H9 (cell line): ENCODE measurements at regions not wholly inside any gene's neighbourhood (a gene's known extent, or its start where the extent isn't known, plus 50 kb on each side); places are given as distances from the start of the nearest gene placed in this dataset.

Experiments used
- DNase-seq: peaks from one replicate; pipeline ENCODE4 v3.0.0-alpha.2; 2017
- H2AFZ ChIP-seq: one replicate; pipeline ENCODE4 v1.6.1; 2013; ENCODE audit warnings: mild to moderate bottlenecking, low read length, control low read depth, moderate library complexity
- H2AK5ac ChIP-seq: 2 replicates; pipeline ENCODE4 v1.6.1; 2013; ENCODE audit warnings: low read length, control low read depth, mixed read lengths; ENCODE audit not compliant: insufficient read length
- H2BK120ac ChIP-seq: one replicate; pipeline ENCODE4 v1.6.1; 2013; ENCODE audit warnings: low read depth, mild to moderate bottlenecking, low read length, control low read depth, inconsistent platforms; ENCODE audit not compliant: poor library complexity, severe bottlenecking
- H2BK12ac ChIP-seq: 2 replicates; pipeline ENCODE4 v1.6.1; 2013; ENCODE audit warnings: low read length, control low read depth, mixed read lengths, low read depth; ENCODE audit not compliant: insufficient read length
- H2BK15ac ChIP-seq: 2 replicates; pipeline ENCODE4 v1.6.1; 2013; ENCODE audit warnings: low read depth, low read length, control low read depth
- H2BK20ac ChIP-seq: one replicate; pipeline ENCODE4 v1.6.1; 2013; ENCODE audit warnings: low read depth, mild to moderate bottlenecking, low read length, control low read depth, inconsistent platforms; ENCODE audit not compliant: poor library complexity, severe bottlenecking
- H2BK5ac ChIP-seq: 2 replicates; pipeline ENCODE4 v1.6.1; 2013; ENCODE audit warnings: low read length, control low read depth, mixed read lengths; ENCODE audit not compliant: insufficient read length
- H3K14ac ChIP-seq: 2 replicates; pipeline ENCODE4 v1.6.1; 2013; ENCODE audit warnings: low read length, control low read depth; ENCODE audit not compliant: insufficient read depth
- H3K18ac ChIP-seq: 2 replicates; pipeline ENCODE4 v1.6.1; 2013; ENCODE audit warnings: low read depth, mild to moderate bottlenecking, mixed read lengths, low read length, control low read depth; ENCODE audit not compliant: insufficient read length
- H3K23ac ChIP-seq: 2 replicates; pipeline ENCODE4 v1.6.1; 2013; ENCODE audit warnings: low read length, control low read depth, mixed read lengths, low read depth; ENCODE audit not compliant: insufficient read length
- H3K23me2 ChIP-seq: 2 replicates; pipeline ENCODE4 v1.6.1; 2013; ENCODE audit warnings: low read depth, mild to moderate bottlenecking, mixed read lengths, low read length, control low read depth; ENCODE audit not compliant: insufficient read length, poor library complexity, severe bottlenecking
- H3K27ac ChIP-seq: 2 replicates; pipeline ENCODE4 v1.5.1; 2013; ENCODE audit warnings: low read length, control low read depth, mixed read lengths, low read depth; ENCODE audit not compliant: insufficient read length
- H3K27me3 ChIP-seq: 2 replicates; pipeline ENCODE4 v1.6.1; 2013; ENCODE audit warnings: low read length, control low read depth, inconsistent platforms; ENCODE audit not compliant: insufficient read depth
- H3K4ac ChIP-seq: 2 replicates; pipeline ENCODE4 v1.6.1; 2013; ENCODE audit warnings: low read depth, mild to moderate bottlenecking, control low read depth, inconsistent platforms, low read length, moderate library complexity
- H3K4me1 ChIP-seq: 2 replicates; pipeline ENCODE4 v1.6.1; 2013; ENCODE audit warnings: low read length, control low read depth, inconsistent platforms; ENCODE audit not compliant: insufficient read depth
- H3K4me2 ChIP-seq: 2 replicates; pipeline ENCODE4 v1.6.1; 2013; ENCODE audit warnings: low read length, control low read depth, mixed read lengths; ENCODE audit not compliant: insufficient read length, insufficient read depth
- H3K56ac ChIP-seq: 2 replicates; pipeline ENCODE4 v1.6.1; 2013; ENCODE audit warnings: low read depth, mild to moderate bottlenecking, mixed read lengths, low read length, control low read depth; ENCODE audit not compliant: insufficient read length
- H3K79me1 ChIP-seq: 2 replicates; pipeline ENCODE4 v1.6.1; 2013; ENCODE audit warnings: low read depth, mild to moderate bottlenecking, moderate library complexity, low read length, control low read depth, inconsistent platforms; ENCODE audit not compliant: insufficient read depth, poor library complexity, severe bottlenecking
- H3K79me2 ChIP-seq: 2 replicates; pipeline ENCODE4 v1.6.1; 2013; ENCODE audit warnings: low read length, control low read depth, inconsistent platforms; ENCODE audit not compliant: insufficient read depth
- H3K9ac ChIP-seq: 2 replicates; pipeline ENCODE4 v1.6.1; 2013; ENCODE audit warnings: low read length, control low read depth, mixed read lengths; ENCODE audit not compliant: insufficient read length; ENCODE audit errors: extremely low read depth
- H3K9me3 ChIP-seq: one replicate; pipeline ENCODE4 v1.6.1; 2013; ENCODE audit warnings: low read depth, low read length, inconsistent platforms; ENCODE audit not compliant: control insufficient read depth
- H3T11ph ChIP-seq: one replicate; pipeline ENCODE4 v1.6.1; 2013; ENCODE audit warnings: mild to moderate bottlenecking, low read length, control low read depth, inconsistent platforms
- H4K20me1 ChIP-seq: one replicate; pipeline ENCODE4 v1.6.1; 2013; ENCODE audit not compliant: control insufficient read depth, insufficient read length, insufficient read depth
- H4K5ac ChIP-seq: 2 replicates; pipeline ENCODE4 v1.6.1; 2013; ENCODE audit warnings: low read depth, mild to moderate bottlenecking, mixed read lengths, low read length, control low read depth; ENCODE audit not compliant: insufficient read length
- H4K8ac ChIP-seq: replicated peaks from 2 replicates; pipeline ENCODE4 v1.6.1; 2013; ENCODE audit warnings: low read length, control low read depth, mixed read lengths, low read depth; ENCODE audit not compliant: insufficient read length
- H4K91ac ChIP-seq: 2 replicates; pipeline ENCODE4 v1.6.1; 2013; ENCODE audit warnings: low read depth, mild to moderate bottlenecking, moderate library complexity, mixed read lengths, low read length, control low read depth; ENCODE audit not compliant: insufficient read length
- H3K27ac Mint-ChIP-seq, 3 experiments: 2 replicates in 2 of 3; 3 replicates in 1 of 3; pipeline ENCODE4 v1.8.0; 2020 to 2021; ENCODE audit warnings: mixed read lengths in 3 of 3, mild to moderate bottlenecking in 1 of 3, moderate library complexity in 1 of 3
- H3K27me3 Mint-ChIP-seq: 2 replicates; pipeline ENCODE4 v1.8.0; 2021; ENCODE audit warnings: low read depth, mild to moderate bottlenecking, moderate library complexity, mixed read lengths
- H3K36me3 Mint-ChIP-seq, 3 experiments: 2 replicates in 2 of 3; 3 replicates in 1 of 3; pipeline ENCODE4 v1.8.0; 2020 to 2021; ENCODE audit warnings: low read depth in 3 of 3, mixed read lengths in 3 of 3; ENCODE audit not compliant: insufficient read depth in 1 of 3
- H3K4me1 Mint-ChIP-seq, 2 experiments: 2 replicates each; pipeline ENCODE4 v1.8.0; 2020; ENCODE audit warnings: mixed read lengths in 2 of 2
- H3K4me3 Mint-ChIP-seq, 2 experiments: 2 replicates in 1 of 2; 3 replicates in 1 of 2; pipeline ENCODE4 v1.8.0; 2020 to 2021; ENCODE audit warnings: mild to moderate bottlenecking in 2 of 2, mixed read lengths in 2 of 2, moderate library complexity in 1 of 2
- H3K9me3 Mint-ChIP-seq, 2 experiments: 2 replicates in 1 of 2; 3 replicates in 1 of 2; pipeline ENCODE4 v1.8.0; 2020; ENCODE audit warnings: mild to moderate bottlenecking in 2 of 2, mixed read lengths in 2 of 2, moderate library complexity in 1 of 2
- CTCF ChIP-seq: fragments of 200-600 bp; sonication (generic); conservative IDR thresholded peaks from 3 replicates; pipeline ENCODE4 v1.8.0; 2021; ENCODE audit warnings: antibody characterized with exemption, mild to moderate bottlenecking
- WGBS: extraction: QIAGEN DNeasy Blood & Tissue Kit; methylation state at CpG from one replicate; pipeline ENCODE4 v1.1.7; 2013; ENCODE audit warnings: missing lambda C conversion rate, low lambda C conversion rate, mixed read lengths; ENCODE audit not compliant: insufficient read length; ENCODE audit errors: extremely low coverage; 5-methylcytosine and 5-hydroxymethylcytosine counted together

GRCh38 chr17:71505200-71505599 is 615.6 kb upstream of the SOX9 start:
- Histone ChIP-seq H2BK20ac (no peak overlapping the region), H4K91ac (no peak overlapping the region), H2BK15ac (no peak overlapping the region), H2BK12ac (no peak overlapping the region), H2AK5ac (no peak overlapping the region), H3K56ac (no peak overlapping the region), H3K27me3 (no peaks in the 10 kb centered on the region), H4K5ac (no peak overlapping the region), H3K14ac (no peak overlapping the region), H3K27ac (no peak overlapping the region), H3K4me1 (no peaks in the 10 kb centered on the region), H3K79me1 (no peaks in the 10 kb centered on the region), H3K23me2 (no peaks in the 10 kb centered on the region), H3K4ac (no peak overlapping the region), H4K20me1 (no peaks in the 10 kb centered on the region), H4K8ac (no peak overlapping the region), H3K9ac (no peak overlapping the region), H3K4me2 (no peak overlapping the region), H2BK120ac (no peak overlapping the region), H3K79me2 (no peaks in the 10 kb centered on the region), H2BK5ac (no peak overlapping the region), H3T11ph (no peak overlapping the region), H3K18ac (no peak overlapping the region), H3K9me3 (no peaks in the 10 kb centered on the region), H3K23ac (no peak overlapping the region), H2AFZ (no peak overlapping the region)
- Mint-ChIP-seq H3K4me3 (no peak overlapping the region), H3K27ac (no peak overlapping the region), H3K4me1 (peaks cover 7% of the 10 kb centered on the region in 2 experiments), H3K27me3 (no peaks in the 10 kb centered on the region; the same call in 1 of the 2 replicates), H3K36me3 (no peaks in the 10 kb centered on the region), H3K9me3 (no peaks in the 10 kb centered on the region)
- no peak for DNase-seq
- TF ChIP-seq CTCF = no peak
- WGBS = no CpG with 5 or more reads among the region's 2 CpGs
